GM10266 (cell line): ENCODE measurements at regions not wholly inside any gene's neighbourhood (a gene's known extent, or its start where the extent isn't known, plus 50 kb on each side); places are given as distances from the start of the nearest gene placed in this dataset.

Source experiments
- DNase-seq: peaks from one replicate; pipeline ENCODE4 v3.0.0; 2012; ENCODE audit errors: extremely low spot score
- CTCF ChIP-seq: IDR thresholded peaks from 2 replicates; pipeline ENCODE4 v1.5.1; 2012; ENCODE audit warnings: mild to moderate bottlenecking, low read depth; ENCODE audit not compliant: control insufficient read depth, insufficient read depth; ENCODE audit errors: missing control alignments

DNA sequence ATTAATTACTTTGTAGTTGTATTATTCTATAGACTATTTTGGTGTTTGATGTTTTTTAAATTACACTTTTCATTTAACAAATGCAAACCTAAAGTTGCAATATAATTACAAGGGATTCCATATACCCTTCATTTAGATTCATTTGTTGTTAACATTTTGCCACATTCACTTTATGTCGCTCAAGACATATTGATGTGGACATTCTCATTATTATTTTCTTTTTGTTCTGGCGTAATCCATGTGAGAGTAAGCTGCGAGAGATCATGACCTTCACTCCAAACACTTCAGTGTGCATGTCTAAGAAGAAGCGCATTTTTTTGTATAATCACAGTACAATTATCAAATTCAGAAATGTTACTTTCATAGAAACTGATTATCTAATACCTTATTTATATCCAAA lies 280.6 kb downstream of the CALCRL start:
- no peak for TF ChIP-seq CTCF
- DNase-seq = no peak

DNA sequence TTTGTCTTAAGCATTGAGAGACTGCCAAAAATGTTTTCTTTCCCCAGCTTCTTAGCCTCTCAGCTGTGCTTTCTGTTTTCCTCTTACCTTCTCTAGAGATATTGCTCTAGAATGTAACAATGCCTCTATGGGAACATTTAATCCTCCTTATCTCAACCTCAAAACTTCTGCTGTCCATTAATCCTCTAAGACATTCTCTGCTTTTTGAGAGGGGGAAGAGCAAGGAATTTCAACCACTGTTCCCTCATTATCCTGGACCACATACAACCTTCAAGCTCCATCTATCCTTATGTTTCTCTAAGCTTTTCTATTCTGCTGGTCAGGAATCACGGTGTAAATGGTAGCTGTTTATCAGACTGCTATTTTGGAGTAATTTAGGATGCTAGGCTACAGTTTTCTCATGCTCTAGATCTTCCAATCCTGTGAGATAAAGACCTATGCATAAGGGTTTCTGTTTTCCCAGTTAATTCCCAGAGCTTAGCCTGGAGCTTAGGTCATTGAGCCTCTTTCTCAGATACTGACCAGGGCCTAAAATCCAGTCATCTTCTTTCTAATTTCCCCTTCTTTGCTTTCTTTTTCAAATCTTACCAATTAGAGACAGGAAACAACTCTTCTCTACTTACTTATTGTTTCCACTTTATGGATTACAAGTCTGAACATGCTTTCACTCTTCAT lies 282.0 kb downstream of the CALCRL start:
- no peak for TF ChIP-seq CTCF
- no peak for DNase-seq

DNA sequence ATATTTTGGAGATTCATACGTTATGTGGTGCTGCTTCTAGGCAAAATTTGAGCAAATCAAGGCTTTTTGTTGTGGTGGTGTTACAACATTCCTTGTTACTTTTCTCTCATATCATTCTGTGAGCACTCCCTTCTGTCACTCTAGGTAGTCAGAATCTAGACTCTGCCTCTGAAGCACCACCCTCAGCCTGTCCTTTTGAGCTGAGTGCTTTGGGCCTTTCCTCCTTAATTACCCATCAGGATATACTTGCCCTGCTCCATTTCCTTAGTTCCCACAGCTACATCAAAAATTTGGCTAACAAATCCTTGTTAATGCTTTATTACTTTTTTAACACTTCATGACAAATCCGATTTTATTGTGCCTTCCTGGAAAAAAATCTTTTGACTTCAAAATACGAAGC lies 289.6 kb downstream of the CALCRL start:
- DNase-seq = no peak
- no peak for TF ChIP-seq CTCF

DNA sequence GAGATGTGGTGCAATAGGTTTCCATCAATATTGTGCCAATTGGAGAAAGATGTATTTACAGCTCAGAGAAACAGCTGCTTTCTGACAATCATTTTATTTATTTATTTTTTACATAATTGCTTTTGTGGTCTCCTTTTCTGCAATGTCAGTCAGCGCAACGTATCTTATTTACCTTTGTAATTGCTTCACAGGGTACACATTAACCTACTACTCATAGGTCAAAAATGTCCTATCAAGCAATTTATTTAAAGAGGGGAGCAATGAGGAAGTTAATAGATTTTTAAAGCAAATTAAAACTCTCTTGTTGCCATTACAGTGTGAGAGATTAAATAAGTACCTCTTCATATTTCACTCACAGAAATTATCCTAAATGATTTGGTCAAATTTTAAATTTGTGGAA lies 291.0 kb downstream of the CALCRL start:
- no peak for DNase-seq
- TF ChIP-seq CTCF = no peak

GRCh38 chr2:187155476-187155875 lies 292.6 kb downstream of the CALCRL start:
- DNase-seq = no peak
- TF ChIP-seq CTCF = no peak

DNA sequence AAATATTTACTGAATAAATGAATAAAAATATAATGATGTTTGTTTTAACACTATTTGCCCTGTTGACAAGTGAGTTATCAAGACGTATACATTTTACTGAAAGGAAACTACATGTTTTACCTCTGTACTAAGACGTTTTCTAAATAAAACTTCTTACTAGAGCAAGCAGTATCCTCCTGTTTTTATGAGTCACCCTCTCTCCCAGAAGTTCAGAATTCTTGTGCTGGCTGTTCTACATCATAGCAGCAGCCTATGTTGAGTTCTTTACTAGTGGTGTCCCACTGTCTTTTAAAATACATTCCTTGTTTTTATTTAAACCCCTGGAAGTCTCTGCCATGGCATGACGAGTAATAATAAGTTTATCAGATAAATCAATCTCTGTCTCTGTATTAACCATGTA lies 297.4 kb downstream of the CALCRL start:
- no peak for TF ChIP-seq CTCF

GRCh38 chr2:187148059-187148714 lies 299.2 kb upstream of the ZSWIM2 start:
- DNase-seq = no peak
- TF ChIP-seq CTCF = no peak

More for the DNA sequence above, 297.4 kb downstream of the CALCRL start:
- no peak for DNase-seq
